Uterus (tissue), 3 donors: ENCODE measurements at regions not wholly inside any gene's neighbourhood (a gene's known extent, or its start where the extent isn't known, plus 50 kb on each side); places are given as distances from the start of the nearest gene placed in this dataset.

ENCODE experiments used
- DNase-seq, 2 donors: peaks; one replicate each; pipeline ENCODE4 v3.0.0-alpha.2; 2019 to 2020
- H3K27ac ChIP-seq, 2 donors: fragments of 200-600 bp; sonication (generic); 1 replicate in 1 of 2; 2 replicates in 1 of 2; pipeline ENCODE4 v1.5.1; 2016 to 2018
- H3K27me3 ChIP-seq, 2 donors: fragments of 200-600 bp; sonication (generic); one replicate each; pipeline ENCODE4 v1.5.1; 2018 to 2019; ENCODE audit warnings: control low read depth in 1 of 2
- H3K36me3 ChIP-seq, 2 donors: fragments of 200-600 bp; sonication (generic); one replicate each; pipeline ENCODE4 v1.5.1; 2019; ENCODE audit warnings: control low read depth in 1 of 2
- H3K4me1 ChIP-seq, 2 donors: fragments of 200-600 bp; sonication (generic); one replicate each; pipeline ENCODE4 v1.5.1; 2018 to 2019; ENCODE audit warnings: control low read depth in 1 of 2
- H3K4me3 ChIP-seq, 2 donors: fragments of 200-600 bp; sonication (generic); 1 replicate in 1 of 2; 2 replicates in 1 of 2; pipeline ENCODE4 v1.5.1; 2018 to 2019; ENCODE audit warnings: mild to moderate bottlenecking in 1 of 2
- H3K9me3 ChIP-seq, 2 donors: fragments of 200-600 bp; sonication (generic); one replicate each; pipeline ENCODE4 v1.5.1; 2019; ENCODE audit warnings: control low read depth in 1 of 2
- POLR2A ChIP-seq, 2 donors: fragments of 450-650 bp; IDR thresholded peaks; one replicate each; pipeline ENCODE4 v1.6.1; 2016; ENCODE audit warnings: antibody characterized with exemption in 2 of 2, mild to moderate bottlenecking in 1 of 2, moderate library complexity in 1 of 2
- intact Hi-C: fragments of 100-400 bp; cut with DNase I; formaldehyde crosslinking; loops from one replicate; pipeline ENCODE4 v1.15.1; 2023; ENCODE audit warnings: low total_unique reads
- TF ChIP-seq, protein P1 (sequence below), 4 experiments: fragments of 200-600 bp in 2 of 4; fragments of 450-650 bp in 2 of 4; sonication (generic) in 2 of 4; IDR thresholded peaks; one replicate each; pipeline ENCODE4 v1.5.1; 2016 to 2019; ENCODE audit warnings: antibody characterized with exemption in 4 of 4, mild to moderate bottlenecking in 2 of 4, moderate library complexity in 1 of 4
- donor health status: DM: yes; HTN: yes; CAD: no.

DNA sequence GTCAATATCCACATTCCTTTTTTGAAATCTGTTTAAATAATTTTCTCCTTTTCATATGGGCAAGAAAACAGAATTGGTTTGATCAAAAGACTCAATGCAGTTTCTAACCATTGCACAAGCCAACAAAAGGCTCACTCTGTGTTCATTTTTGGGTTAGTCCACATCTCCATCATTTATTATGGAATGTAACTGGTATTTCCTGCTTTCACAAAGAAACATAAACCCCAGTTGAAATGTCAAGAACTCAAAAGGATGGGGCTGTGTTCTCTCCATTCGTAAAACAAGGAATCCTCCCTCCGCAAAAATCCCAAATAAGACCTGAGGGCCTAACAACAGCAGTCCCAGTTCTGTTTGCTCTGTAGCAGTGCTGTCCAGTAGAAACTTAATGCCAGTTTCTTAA, 420.9 kb downstream of the GJA1 start:
- no peak overlapping the region for H3K4me3 ChIP-seq
- H3K9me3 ChIP-seq = no peaks in the 10 kb centered on the region
- no peaks in the 10 kb centered on the region for H3K27me3 ChIP-seq
- no peaks in the 10 kb centered on the region for H3K4me1 ChIP-seq
- no peaks in the 10 kb centered on the region for H3K36me3 ChIP-seq
- no peak for TF ChIP-seq POLR2A (IDR thresholded peaks at IDR 0.05)
- TF ChIP-seq, protein P1, sequence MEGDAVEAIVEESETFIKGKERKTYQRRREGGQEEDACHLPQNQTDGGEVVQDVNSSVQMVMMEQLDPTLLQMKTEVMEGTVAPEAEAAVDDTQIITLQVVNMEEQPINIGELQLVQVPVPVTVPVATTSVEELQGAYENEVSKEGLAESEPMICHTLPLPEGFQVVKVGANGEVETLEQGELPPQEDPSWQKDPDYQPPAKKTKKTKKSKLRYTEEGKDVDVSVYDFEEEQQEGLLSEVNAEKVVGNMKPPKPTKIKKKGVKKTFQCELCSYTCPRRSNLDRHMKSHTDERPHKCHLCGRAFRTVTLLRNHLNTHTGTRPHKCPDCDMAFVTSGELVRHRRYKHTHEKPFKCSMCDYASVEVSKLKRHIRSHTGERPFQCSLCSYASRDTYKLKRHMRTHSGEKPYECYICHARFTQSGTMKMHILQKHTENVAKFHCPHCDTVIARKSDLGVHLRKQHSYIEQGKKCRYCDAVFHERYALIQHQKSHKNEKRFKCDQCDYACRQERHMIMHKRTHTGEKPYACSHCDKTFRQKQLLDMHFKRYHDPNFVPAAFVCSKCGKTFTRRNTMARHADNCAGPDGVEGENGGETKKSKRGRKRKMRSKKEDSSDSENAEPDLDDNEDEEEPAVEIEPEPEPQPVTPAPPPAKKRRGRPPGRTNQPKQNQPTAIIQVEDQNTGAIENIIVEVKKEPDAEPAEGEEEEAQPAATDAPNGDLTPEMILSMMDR (IDR thresholded peaks at IDR 0.05) = no peak
- no peak for DNase-seq
- H3K27ac ChIP-seq = peak overlapping the region in 1 of 2 donors; percentile 11
- intact Hi-C loops = no loop called here

DNA sequence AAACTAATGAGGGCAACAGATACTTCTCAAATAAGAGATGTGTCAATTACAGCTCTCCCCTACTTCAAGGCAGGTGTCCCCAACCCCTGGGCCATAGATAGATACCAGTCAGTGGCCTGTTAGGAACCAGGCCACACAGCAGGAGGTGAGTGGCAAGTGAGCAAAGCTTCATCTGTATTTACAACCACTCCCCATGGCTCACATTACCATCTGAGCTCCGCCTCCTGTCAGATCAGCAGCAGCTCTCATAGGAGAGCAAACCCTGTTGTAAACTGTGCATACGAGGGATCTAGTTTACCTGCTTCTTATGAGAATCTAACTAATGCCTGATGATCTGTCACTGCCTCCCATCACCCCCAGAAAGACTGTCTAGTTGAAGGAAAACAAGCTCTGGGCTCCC, 422.1 kb downstream of the GJA1 start:
- Histone ChIP-seq H3K9me3 (no peaks in the 10 kb centered on the region), H3K4me3 (no peak overlapping the region), H3K27me3 (no peaks in the 10 kb centered on the region), H3K27ac (no peak overlapping the region), H3K4me1 (no peaks in the 10 kb centered on the region), H3K36me3 (no peaks in the 10 kb centered on the region)
- intact Hi-C loops = no loop called here
- TF ChIP-seq POLR2A (IDR thresholded peaks at IDR 0.05) = no peak
- TF ChIP-seq, protein P1 (IDR thresholded peaks at IDR 0.05) = no peak
- no peak for DNase-seq

DNA sequence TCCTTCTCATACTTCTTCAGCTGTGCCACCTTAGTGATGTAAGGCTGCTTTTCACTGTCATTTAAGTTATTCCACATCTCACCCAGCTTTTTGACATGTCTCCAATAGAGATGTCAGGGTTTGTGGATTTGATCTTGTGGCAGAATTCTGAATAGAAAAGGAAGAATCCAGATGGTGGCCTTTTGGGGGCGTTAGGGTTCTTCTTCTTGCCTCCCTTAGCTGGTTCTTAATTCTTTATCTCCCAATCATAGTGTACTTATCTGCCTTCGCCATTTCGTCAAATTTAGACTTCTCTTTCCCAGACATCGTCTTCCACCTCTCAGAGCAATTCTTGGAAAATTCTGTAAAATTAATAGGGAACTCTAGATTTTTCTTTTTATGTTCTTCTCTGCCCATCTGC, 422.9 kb downstream of the GJA1 start:
- Histone ChIP-seq H3K9me3 (no peaks in the 10 kb centered on the region), H3K4me1 (no peaks in the 10 kb centered on the region), H3K27ac (no peak overlapping the region), H3K27me3 (no peaks in the 10 kb centered on the region), H3K4me3 (no peak overlapping the region), H3K36me3 (no peaks in the 10 kb centered on the region)
- no peak for DNase-seq
- no peak for TF ChIP-seq POLR2A (IDR thresholded peaks at IDR 0.05)
- TF ChIP-seq, protein P1 (IDR thresholded peaks at IDR 0.05) = no peak
- intact Hi-C loops = no loop called here

DNA sequence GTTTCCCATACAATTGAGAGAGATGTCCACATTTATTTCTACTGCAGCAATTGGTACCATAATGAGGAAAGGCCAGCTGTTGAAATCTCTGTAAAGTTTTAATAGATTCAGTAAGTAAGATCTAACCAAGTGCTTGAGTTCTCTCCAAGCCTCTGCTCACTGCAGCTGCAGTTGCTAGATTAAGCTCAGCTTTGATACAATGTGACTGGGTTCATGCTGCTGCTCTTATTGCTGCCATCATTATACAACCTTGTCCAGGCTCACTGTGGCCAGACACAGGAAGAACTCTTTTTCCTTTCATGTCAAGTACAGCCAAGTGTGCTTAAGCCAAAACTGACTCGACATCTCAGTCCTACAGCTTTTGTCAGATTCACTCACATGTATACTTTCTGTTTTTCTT, 423.5 kb downstream of the GJA1 start:
- no peak overlapping the region for H3K27ac ChIP-seq
- intact Hi-C loops = no loop called here
- no peaks in the 10 kb centered on the region for H3K36me3 ChIP-seq

DNA sequence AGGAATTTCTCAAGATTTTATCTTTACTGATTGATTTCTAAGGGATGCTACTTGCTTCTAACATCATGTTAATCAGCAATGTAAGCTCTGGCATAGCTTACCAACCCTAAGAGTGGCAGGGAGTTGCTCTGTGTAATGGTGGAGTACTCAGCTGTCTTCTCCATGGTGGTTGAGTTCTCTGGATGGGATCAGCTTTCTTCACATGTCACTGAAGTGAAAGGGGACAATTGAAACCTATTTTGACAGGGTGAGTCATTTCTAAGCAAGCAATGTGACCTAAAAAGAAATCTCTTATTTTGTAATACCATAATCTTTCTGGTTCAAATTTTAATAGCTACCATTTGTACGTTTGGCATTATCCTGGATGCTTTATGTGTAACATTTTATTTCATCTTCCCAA, 430.4 kb downstream of the GJA1 start:
- no peak for DNase-seq
- Histone ChIP-seq H3K4me3 (no peak overlapping the region), H3K27me3 (no peaks in the 10 kb centered on the region), H3K27ac (no peak overlapping the region), H3K36me3 (no peaks in the 10 kb centered on the region), H3K4me1 (no peaks in the 10 kb centered on the region), H3K9me3 (no peaks in the 10 kb centered on the region)
- no peak for TF ChIP-seq POLR2A (IDR thresholded peaks at IDR 0.05)
- TF ChIP-seq, protein P1 (IDR thresholded peaks at IDR 0.05) = no peak
- intact Hi-C loops = no loop called here

More for the DNA sequence above, 423.5 kb downstream of the GJA1 start:
- H3K27me3 ChIP-seq = no peaks in the 10 kb centered on the region
- no peak for TF ChIP-seq POLR2A (IDR thresholded peaks at IDR 0.05)
- TF ChIP-seq, protein P1 (IDR thresholded peaks at IDR 0.05) = no peak
- H3K4me1 ChIP-seq = no peaks in the 10 kb centered on the region
- no peak for DNase-seq
- no peak overlapping the region for H3K4me3 ChIP-seq
- H3K9me3 ChIP-seq = no peaks in the 10 kb centered on the region
